ENCODE measurements at regions not wholly inside any gene's neighbourhood (a gene's known extent, or its start where the extent isn't known, plus 50 kb on each side); places are given as distances from the start of the nearest gene placed in this dataset.
"Not testable (repeated sequence)": the region's sequence is repeated elsewhere in the genome, so short reads cannot be mapped to it uniquely, and the experiment has no call there.

GRCh38 chr6:30819297-30819917 is 64.9 kb upstream of the DDR1 start:
- Histone ChIP-seq H3K4me1 (ENCODE audit: control insufficient read depth in 1 of 2, low read depth in 2 of 2) (peaks cover 19 to 46% of the 10 kb centered on the region in 2 donors), H3K36me3 (no peaks in the 10 kb centered on the region), H3K9me3 (no peaks in the 10 kb centered on the region), H3K4me3 (no peak overlapping the region), H3K27me3 (replicated peaks; ENCODE audit: insufficient read depth) (no peaks in the 10 kb centered on the region), H3K27ac (peak overlapping the region in 1 of 2 donors; percentile 25)
- ATAC-seq (ENCODE audit: insufficient number of reproducible peaks, low FRiP score, low read depth): no peak
- TF ChIP-seq CTCF (IDR thresholded peaks at IDR 0.05): no peak
- DNase-seq (ENCODE audit: low spot score): no peak

GRCh38 chr6:30818391-30818841 is 65.9 kb upstream of the DDR1 start:
- H3K36me3 ChIP-seq: no peaks in the 10 kb centered on the region
- TF ChIP-seq CTCF (IDR thresholded peaks at IDR 0.05): no peak
- H3K4me3 ChIP-seq: no peak overlapping the region
- H3K27me3 ChIP-seq (replicated peaks; ENCODE audit: insufficient read depth): no peaks in the 10 kb centered on the region
- no peak for ATAC-seq (ENCODE audit: insufficient number of reproducible peaks, low FRiP score, low read depth)
- no peak for DNase-seq (ENCODE audit: low spot score)
- no peaks in the 10 kb centered on the region for H3K9me3 ChIP-seq
- H3K27ac ChIP-seq: peak overlapping the region in 1 of 2 donors; percentile 9
- peaks cover 29 to 52% of the 10 kb centered on the region in 2 donors for H3K4me1 ChIP-seq (ENCODE audit: control insufficient read depth in 1 of 2, low read depth in 2 of 2)

- ATAC-seq (ENCODE audit: insufficient number of reproducible peaks, low FRiP score, low read depth): no peak
- no peak for TF ChIP-seq CTCF (IDR thresholded peaks at IDR 0.05)
- Histone ChIP-seq H3K27ac (peak overlapping the region in 1 of 2 donors; percentile 9), H3K36me3 (no peaks in the 10 kb centered on the region), H3K27me3 (replicated peaks; ENCODE audit: insufficient read depth) (no peaks in the 10 kb centered on the region), H3K4me3 (no peak overlapping the region), H3K4me1 (ENCODE audit: control insufficient read depth in 1 of 2, low read depth in 2 of 2) (peaks cover 24 to 47% of the 10 kb centered on the region in 2 donors), H3K9me3 (no peaks in the 10 kb centered on the region)
- DNase-seq (ENCODE audit: low spot score): no peak
These were observed 67.3 kb upstream of the DDR1 start for GRCh38 chr6:30816791-30817739.

GRCh38 chr6:30816296-30816695 is 68.0 kb upstream of the DDR1 start:
- H3K9me3 ChIP-seq; H3K27me3 ChIP-seq (replicated peaks; ENCODE audit: insufficient read depth); ATAC-seq (ENCODE audit: insufficient number of reproducible peaks, low FRiP score, low read depth); DNase-seq (ENCODE audit: low spot score); H3K36me3 ChIP-seq; H3K27ac ChIP-seq; H3K4me3 ChIP-seq: not testable (repeated sequence)
- peaks cover 21 to 39% of the 10 kb centered on the region in 2 donors for H3K4me1 ChIP-seq (ENCODE audit: control insufficient read depth in 1 of 2, low read depth in 2 of 2)

GRCh38 chr6:30815041-30815742 is 69.1 kb upstream of the DDR1 start:
- not testable (repeated sequence) for DNase-seq (ENCODE audit: low spot score); H3K27ac ChIP-seq; H3K9me3 ChIP-seq; H3K4me3 ChIP-seq; ATAC-seq (ENCODE audit: insufficient number of reproducible peaks, low FRiP score, low read depth); H3K36me3 ChIP-seq; H3K27me3 ChIP-seq (replicated peaks; ENCODE audit: insufficient read depth)
- H3K4me1 ChIP-seq (ENCODE audit: control insufficient read depth in 1 of 2, low read depth in 2 of 2): peaks cover 18 to 28% of the 10 kb centered on the region in 2 donors
